ENCODE measurements at regions not wholly inside any gene's neighbourhood (a gene's known extent, or its start where the extent isn't known, plus 50 kb on each side); places are given as distances from the start of the nearest gene placed in this dataset.

DNA sequence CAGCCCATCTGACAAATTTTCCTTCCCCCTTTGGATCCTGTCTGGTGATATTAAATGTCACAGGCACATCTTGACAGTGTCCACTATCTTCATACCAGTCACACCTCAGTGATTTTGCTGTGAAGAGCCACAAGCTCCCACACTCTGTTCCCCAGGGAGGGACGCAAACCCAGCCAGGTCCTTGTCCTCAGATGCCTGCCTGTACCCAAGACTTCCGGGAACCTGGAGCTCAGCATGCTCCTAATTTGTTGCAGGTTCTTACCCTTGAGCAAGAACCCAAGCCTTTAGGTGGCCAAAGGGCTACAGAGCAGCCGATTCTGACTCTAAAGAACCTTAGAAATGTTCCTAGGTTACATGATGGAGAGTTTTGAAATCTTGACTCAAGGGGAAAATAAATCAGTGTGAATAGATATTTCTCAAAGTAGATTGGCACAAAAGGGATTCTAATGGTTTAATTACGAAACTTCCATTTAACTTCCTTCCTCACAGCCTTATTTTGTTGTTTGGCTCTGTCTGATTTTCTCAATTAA is 66.2 kb upstream of the MTHFD1L start:
- DNase-seq (no peak), ATAC-seq (ENCODE audit: poor library complexity) (no peak)
- Histone ChIP-seq H3K9me3 (ENCODE audit: control insufficient read depth in 1 of 2, insufficient read depth in 1 of 2, low read length in 2 of 2) (no peaks in the 10 kb centered on the region), H3K27ac (ENCODE audit: low read depth in 1 of 2, low read length in 2 of 2) (no peak overlapping the region), H3K36me3 (ENCODE audit: insufficient read depth, low read length) (no peaks in the 10 kb centered on the region), H3K4me3 (ENCODE audit: low read length) (no peak overlapping the region), H3K27me3 (ENCODE audit: control insufficient read depth in 1 of 2, insufficient read depth in 2 of 2, low read length in 2 of 2) (no peaks in the 10 kb centered on the region), H3K4me1 (ENCODE audit: insufficient read depth, low read length) (no peaks in the 10 kb centered on the region)
- Mint-ChIP-seq H3K27me3 (no peaks in the 10 kb centered on the region), H3K27ac (no peak overlapping the region), H3K4me1 (ENCODE audit: low read depth) (no peaks in the 10 kb centered on the region), H3K36me3 (ENCODE audit: low read depth) (no peaks in the 10 kb centered on the region), H3K9me3 (no peaks in the 10 kb centered on the region), H3K4me3 (no peak overlapping the region)
- intact Hi-C loops (cut with DNase I, micrococcal nuclease): no loop called here
- CTCF ChIA-PET: no interaction called here
- POLR2A ChIA-PET: no interaction called here
- TF ChIP-seq, protein P1, sequence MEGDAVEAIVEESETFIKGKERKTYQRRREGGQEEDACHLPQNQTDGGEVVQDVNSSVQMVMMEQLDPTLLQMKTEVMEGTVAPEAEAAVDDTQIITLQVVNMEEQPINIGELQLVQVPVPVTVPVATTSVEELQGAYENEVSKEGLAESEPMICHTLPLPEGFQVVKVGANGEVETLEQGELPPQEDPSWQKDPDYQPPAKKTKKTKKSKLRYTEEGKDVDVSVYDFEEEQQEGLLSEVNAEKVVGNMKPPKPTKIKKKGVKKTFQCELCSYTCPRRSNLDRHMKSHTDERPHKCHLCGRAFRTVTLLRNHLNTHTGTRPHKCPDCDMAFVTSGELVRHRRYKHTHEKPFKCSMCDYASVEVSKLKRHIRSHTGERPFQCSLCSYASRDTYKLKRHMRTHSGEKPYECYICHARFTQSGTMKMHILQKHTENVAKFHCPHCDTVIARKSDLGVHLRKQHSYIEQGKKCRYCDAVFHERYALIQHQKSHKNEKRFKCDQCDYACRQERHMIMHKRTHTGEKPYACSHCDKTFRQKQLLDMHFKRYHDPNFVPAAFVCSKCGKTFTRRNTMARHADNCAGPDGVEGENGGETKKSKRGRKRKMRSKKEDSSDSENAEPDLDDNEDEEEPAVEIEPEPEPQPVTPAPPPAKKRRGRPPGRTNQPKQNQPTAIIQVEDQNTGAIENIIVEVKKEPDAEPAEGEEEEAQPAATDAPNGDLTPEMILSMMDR (IDR thresholded peaks at IDR 0.05): no peak

DNA sequence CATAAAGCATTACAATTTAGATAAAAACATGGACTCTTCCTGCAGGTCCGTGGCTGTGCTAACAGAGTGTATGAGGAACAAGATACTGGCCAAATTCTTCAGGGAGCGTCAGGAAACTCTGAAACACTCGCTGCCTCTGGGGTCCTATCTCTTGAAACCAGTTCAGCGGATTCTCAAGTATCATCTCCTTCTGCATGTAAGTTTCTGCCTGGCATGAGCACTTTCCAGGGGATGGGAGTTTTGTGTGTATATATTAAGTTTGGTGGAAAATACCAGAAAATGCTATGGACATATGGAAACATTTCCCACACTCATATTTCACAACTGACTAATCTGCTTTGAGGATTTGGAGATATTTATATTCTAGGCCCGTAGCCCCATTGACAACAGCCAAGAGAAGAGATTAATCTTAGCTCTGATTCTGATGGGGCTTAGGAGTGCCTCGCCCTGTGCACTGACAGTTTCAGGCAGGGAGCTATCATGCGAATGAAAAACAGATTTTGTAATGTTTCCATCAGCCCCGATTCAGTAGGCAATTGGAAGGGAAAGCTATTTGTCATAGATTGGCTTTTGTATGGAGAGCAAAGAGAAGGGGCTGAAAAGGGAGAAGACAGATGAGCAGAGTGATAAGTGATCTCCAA is 64.7 kb upstream of the MTHFD1L start:
- H3K27ac Mint-ChIP-seq: no peak overlapping the region
- H3K4me3 ChIP-seq (ENCODE audit: low read length): no peak overlapping the region
- TF ChIP-seq, protein P1 (IDR thresholded peaks at IDR 0.05): no peak
- DNase-seq (no peak), ATAC-seq (ENCODE audit: poor library complexity) (no peak)
- no peaks in the 10 kb centered on the region for H3K36me3 ChIP-seq (ENCODE audit: insufficient read depth, low read length)
- no peak overlapping the region for H3K27ac ChIP-seq (ENCODE audit: low read depth in 1 of 2, low read length in 2 of 2)
- H3K9me3 ChIP-seq (ENCODE audit: control insufficient read depth in 1 of 2, insufficient read depth in 1 of 2, low read length in 2 of 2): no peaks in the 10 kb centered on the region
- intact Hi-C loops (cut with DNase I, micrococcal nuclease): no loop called here
- H3K4me1 ChIP-seq (ENCODE audit: insufficient read depth, low read length): no peaks in the 10 kb centered on the region
- H3K4me1 Mint-ChIP-seq (ENCODE audit: low read depth): no peaks in the 10 kb centered on the region
- H3K27me3 Mint-ChIP-seq: no peaks in the 10 kb centered on the region
- CTCF ChIA-PET: interaction anchor here (0.6 kb wide), 1 partner anchor 491 kb away, joined by 3 read pairs; no protein-coding TSS in a partner anchor
- H3K36me3 Mint-ChIP-seq (ENCODE audit: low read depth): no peaks in the 10 kb centered on the region
- H3K9me3 Mint-ChIP-seq: no peaks in the 10 kb centered on the region
- no peaks in the 10 kb centered on the region for H3K27me3 ChIP-seq (ENCODE audit: control insufficient read depth in 1 of 2, insufficient read depth in 2 of 2, low read length in 2 of 2)
- POLR2A ChIA-PET: no interaction called here
- H3K4me3 Mint-ChIP-seq: no peak overlapping the region

DNA sequence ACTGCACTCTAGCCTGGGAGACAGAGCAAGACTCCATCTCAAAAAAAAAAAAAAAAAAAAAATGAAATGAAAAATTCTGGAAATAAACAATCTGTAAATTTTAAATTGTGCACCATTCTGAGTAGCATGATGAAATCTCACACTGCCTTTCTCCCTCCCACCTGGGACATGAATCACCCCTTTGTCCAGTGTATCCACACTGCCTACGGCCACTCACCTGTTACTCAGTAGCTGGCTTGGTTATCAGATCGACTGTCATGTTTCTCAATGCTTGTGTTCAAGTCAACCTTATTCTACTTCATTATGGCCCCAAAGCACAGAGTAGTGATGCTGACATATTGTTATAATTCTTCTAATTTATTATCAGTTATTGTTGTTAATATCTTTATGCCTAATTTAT is 58.7 kb upstream of the MTHFD1L start:
- POLR2A ChIA-PET: no interaction called here
- Histone ChIP-seq H3K36me3 (ENCODE audit: insufficient read depth, low read length) (no peaks in the 10 kb centered on the region), H3K27me3 (ENCODE audit: control insufficient read depth in 1 of 2, insufficient read depth in 2 of 2, low read length in 2 of 2) (no peaks in the 10 kb centered on the region), H3K9me3 (ENCODE audit: control insufficient read depth in 1 of 2, insufficient read depth in 1 of 2, low read length in 2 of 2) (no peaks in the 10 kb centered on the region), H3K27ac (ENCODE audit: low read depth in 1 of 2, low read length in 2 of 2) (no peak overlapping the region), H3K4me3 (ENCODE audit: low read length) (no peak overlapping the region), H3K4me1 (ENCODE audit: insufficient read depth, low read length) (no peaks in the 10 kb centered on the region)
- no peaks in the 10 kb centered on the region for H3K4me1 Mint-ChIP-seq (ENCODE audit: low read depth)
- ATAC-seq (ENCODE audit: poor library complexity): no peak
- H3K27ac Mint-ChIP-seq: no peak overlapping the region
- H3K9me3 Mint-ChIP-seq: no peaks in the 10 kb centered on the region
- intact Hi-C loops (cut with DNase I, micrococcal nuclease): no loop called here
- no peak overlapping the region for H3K4me3 Mint-ChIP-seq
- TF ChIP-seq, protein P1 (IDR thresholded peaks at IDR 0.05): no peak
- peaks cover 3% of the 10 kb centered on the region for H3K27me3 Mint-ChIP-seq
- CTCF ChIA-PET: no interaction called here
- H3K36me3 Mint-ChIP-seq (ENCODE audit: low read depth): no peaks in the 10 kb centered on the region
- DNase-seq: no peak
